ENCODE measurements at regions not wholly inside any gene's neighbourhood (a gene's known extent, or its start where the extent isn't known, plus 50 kb on each side); places are given as distances from the start of the nearest gene placed in this dataset.

GRCh38 chr13:84137292-84137691, 255.0 kb upstream of the SLITRK1 start:
- TF ChIP-seq CTCF (conservative IDR thresholded peaks at IDR 0.05; ENCODE audit: low read length) (no peak), EZH2phosphoT487 (IDR thresholded peaks at IDR 0.05; ENCODE audit: borderline replicate concordance, low read depth, low read length) (no peak)
